GM23338 (cell line): ENCODE measurements at regions not wholly inside any gene's neighbourhood (a gene's known extent, or its start where the extent isn't known, plus 50 kb on each side); places are given as distances from the start of the nearest gene placed in this dataset.

ENCODE experiments used
- CREB1 ChIP-seq: fragments of 250-450 bp; sonication (Bioruptor Pico); IDR thresholded peaks from 2 replicates; pipeline ENCODE4 v1.5.0; 2020; ENCODE audit warnings: low read depth, mild to moderate bottlenecking, moderate library complexity
- EZH2 ChIP-seq: fragments of 200-600 bp; sonication (generic); IDR thresholded peaks from one replicate; pipeline ENCODE4 v1.8.0; 2017; ENCODE audit warnings: antibody characterized with exemption, mild to moderate bottlenecking, low read depth; ENCODE audit not compliant: unreplicated experiment
- EZH2phosphoT487 ChIP-seq: fragments of 200-600 bp; sonication (generic); IDR thresholded peaks from one replicate; pipeline ENCODE4 v1.8.1; 2018; ENCODE audit warnings: antibody characterized with exemption; ENCODE audit not compliant: unreplicated experiment
- NANOG ChIP-seq: IDR thresholded peaks from 2 replicates; pipeline ENCODE4 v1.6.1; 2016; ENCODE audit warnings: antibody characterized with exemption, borderline replicate concordance
- ZNF114 ChIP-seq: fragments of 250-450 bp; sonication (Bioruptor Pico); IDR thresholded peaks from 2 replicates; pipeline ENCODE4 v1.5.0; 2020; ENCODE audit warnings: mild to moderate bottlenecking, moderate library complexity
- ZNF331 ChIP-seq: fragments of 250-450 bp; sonication (Bioruptor Pico); IDR thresholded peaks from 2 replicates; pipeline ENCODE4 v1.5.0; 2020; ENCODE audit warnings: low read depth, mild to moderate bottlenecking, moderate library complexity
- TF ChIP-seq, protein P1 (sequence below): fragments of 250-450 bp; sonication (Bioruptor Pico); IDR thresholded peaks from 2 replicates; pipeline ENCODE4 v1.5.0; 2020; ENCODE audit warnings: mild to moderate bottlenecking, moderate library complexity
- TF ChIP-seq, protein P2 (sequence below): IDR thresholded peaks from 2 replicates; pipeline ENCODE4 v1.6.1; 2016; ENCODE audit warnings: antibody characterized with exemption
- TF ChIP-seq, protein P3 (sequence below): IDR thresholded peaks from one replicate; pipeline ENCODE4 v1.6.1; 2018; ENCODE audit warnings: antibody characterized with exemption; ENCODE audit not compliant: unreplicated experiment

DNA sequence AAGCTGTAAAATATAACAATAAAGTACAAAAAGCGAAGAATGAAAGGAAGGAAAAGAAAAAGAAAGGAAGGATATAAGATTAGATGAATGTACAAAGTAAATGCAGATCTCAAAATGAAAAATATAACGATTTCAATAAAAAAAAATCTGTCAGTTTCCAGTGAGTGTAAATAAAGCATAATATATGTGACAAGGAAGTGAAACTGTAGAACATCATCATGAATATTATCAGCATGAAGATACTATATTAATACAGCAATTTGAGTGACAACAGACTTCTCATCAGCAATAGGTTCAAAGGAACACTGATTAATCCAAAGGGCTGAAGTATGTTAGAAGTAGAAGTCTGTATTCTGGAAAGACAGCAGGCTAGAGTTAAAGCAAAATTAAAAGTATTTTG, 659.5 kb upstream of the MBL2 start (continued):
- TF ChIP-seq, protein P1, sequence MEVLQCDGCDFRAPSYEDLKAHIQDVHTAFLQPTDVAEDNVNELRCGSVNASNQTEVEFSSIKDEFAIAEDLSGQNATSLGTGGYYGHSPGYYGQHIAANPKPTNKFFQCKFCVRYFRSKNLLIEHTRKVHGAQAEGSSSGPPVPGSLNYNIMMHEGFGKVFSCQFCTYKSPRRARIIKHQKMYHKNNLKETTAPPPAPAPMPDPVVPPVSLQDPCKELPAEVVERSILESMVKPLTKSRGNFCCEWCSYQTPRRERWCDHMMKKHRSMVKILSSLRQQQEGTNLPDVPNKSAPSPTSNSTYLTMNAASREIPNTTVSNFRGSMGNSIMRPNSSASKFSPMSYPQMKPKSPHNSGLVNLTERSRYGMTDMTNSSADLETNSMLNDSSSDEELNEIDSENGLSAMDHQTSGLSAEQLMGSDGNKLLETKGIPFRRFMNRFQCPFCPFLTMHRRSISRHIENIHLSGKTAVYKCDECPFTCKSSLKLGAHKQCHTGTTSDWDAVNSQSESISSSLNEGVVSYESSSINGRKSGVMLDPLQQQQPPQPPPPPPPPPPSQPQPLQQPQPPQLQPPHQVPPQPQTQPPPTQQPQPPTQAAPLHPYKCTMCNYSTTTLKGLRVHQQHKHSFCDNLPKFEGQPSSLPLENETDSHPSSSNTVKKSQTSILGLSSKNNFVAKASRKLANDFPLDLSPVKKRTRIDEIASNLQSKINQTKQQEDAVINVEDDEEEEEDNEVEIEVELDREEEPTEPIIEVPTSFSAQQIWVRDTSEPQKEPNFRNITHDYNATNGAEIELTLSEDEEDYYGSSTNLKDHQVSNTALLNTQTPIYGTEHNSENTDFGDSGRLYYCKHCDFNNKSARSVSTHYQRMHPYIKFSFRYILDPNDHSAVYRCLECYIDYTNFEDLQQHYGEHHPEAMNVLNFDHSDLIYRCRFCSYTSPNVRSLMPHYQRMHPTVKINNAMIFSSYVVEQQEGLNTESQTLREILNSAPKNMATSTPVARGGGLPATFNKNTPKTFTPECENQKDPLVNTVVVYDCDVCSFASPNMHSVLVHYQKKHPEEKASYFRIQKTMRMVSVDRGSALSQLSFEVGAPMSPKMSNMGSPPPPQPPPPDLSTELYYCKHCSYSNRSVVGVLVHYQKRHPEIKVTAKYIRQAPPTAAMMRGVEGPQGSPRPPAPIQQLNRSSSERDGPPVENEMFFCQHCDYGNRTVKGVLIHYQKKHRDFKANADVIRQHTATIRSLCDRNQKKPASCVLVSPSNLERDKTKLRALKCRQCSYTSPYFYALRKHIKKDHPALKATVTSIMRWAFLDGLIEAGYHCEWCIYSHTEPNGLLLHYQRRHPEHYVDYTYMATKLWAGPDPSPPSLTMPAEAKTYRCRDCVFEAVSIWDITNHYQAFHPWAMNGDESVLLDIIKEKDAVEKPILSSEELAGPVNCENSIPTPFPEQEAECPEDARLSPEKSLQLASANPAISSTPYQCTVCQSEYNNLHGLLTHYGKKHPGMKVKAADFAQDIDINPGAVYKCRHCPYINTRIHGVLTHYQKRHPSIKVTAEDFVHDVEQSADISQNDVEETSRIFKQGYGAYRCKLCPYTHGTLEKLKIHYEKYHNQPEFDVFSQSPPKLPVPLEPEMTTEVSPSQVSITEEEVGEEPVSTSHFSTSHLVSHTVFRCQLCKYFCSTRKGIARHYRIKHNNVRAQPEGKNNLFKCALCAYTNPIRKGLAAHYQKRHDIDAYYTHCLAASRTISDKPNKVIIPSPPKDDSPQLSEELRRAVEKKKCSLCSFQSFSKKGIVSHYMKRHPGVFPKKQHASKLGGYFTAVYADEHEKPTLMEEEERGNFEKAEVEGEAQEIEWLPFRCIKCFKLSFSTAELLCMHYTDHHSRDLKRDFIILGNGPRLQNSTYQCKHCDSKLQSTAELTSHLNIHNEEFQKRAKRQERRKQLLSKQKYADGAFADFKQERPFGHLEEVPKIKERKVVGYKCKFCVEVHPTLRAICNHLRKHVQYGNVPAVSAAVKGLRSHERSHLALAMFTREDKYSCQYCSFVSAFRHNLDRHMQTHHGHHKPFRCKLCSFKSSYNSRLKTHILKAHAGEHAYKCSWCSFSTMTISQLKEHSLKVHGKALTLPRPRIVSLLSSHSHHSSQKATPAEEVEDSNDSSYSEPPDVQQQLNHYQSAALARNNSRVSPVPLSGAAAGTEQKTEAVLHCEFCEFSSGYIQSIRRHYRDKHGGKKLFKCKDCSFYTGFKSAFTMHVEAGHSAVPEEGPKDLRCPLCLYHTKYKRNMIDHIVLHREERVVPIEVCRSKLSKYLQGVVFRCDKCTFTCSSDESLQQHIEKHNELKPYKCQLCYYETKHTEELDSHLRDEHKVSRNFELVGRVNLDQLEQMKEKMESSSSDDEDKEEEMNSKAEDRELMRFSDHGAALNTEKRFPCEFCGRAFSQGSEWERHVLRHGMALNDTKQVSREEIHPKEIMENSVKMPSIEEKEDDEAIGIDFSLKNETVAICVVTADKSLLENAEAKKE (CRISPR knock-in tag), result no peak
- TF ChIP-seq, protein P2, sequence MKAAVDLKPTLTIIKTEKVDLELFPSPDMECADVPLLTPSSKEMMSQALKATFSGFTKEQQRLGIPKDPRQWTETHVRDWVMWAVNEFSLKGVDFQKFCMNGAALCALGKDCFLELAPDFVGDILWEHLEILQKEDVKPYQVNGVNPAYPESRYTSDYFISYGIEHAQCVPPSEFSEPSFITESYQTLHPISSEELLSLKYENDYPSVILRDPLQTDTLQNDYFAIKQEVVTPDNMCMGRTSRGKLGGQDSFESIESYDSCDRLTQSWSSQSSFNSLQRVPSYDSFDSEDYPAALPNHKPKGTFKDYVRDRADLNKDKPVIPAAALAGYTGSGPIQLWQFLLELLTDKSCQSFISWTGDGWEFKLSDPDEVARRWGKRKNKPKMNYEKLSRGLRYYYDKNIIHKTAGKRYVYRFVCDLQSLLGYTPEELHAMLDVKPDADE, result no peak
- TF ChIP-seq NANOG, result no peak
- TF ChIP-seq EZH2, result no peak
- no peak for TF ChIP-seq ZNF331 (CRISPR knock-in tag)
- no peak for TF ChIP-seq EZH2phosphoT487
- no peak for TF ChIP-seq ZNF114 (CRISPR knock-in tag)
- TF ChIP-seq CREB1 (CRISPR knock-in tag), result no peak
- TF ChIP-seq, protein P3, sequence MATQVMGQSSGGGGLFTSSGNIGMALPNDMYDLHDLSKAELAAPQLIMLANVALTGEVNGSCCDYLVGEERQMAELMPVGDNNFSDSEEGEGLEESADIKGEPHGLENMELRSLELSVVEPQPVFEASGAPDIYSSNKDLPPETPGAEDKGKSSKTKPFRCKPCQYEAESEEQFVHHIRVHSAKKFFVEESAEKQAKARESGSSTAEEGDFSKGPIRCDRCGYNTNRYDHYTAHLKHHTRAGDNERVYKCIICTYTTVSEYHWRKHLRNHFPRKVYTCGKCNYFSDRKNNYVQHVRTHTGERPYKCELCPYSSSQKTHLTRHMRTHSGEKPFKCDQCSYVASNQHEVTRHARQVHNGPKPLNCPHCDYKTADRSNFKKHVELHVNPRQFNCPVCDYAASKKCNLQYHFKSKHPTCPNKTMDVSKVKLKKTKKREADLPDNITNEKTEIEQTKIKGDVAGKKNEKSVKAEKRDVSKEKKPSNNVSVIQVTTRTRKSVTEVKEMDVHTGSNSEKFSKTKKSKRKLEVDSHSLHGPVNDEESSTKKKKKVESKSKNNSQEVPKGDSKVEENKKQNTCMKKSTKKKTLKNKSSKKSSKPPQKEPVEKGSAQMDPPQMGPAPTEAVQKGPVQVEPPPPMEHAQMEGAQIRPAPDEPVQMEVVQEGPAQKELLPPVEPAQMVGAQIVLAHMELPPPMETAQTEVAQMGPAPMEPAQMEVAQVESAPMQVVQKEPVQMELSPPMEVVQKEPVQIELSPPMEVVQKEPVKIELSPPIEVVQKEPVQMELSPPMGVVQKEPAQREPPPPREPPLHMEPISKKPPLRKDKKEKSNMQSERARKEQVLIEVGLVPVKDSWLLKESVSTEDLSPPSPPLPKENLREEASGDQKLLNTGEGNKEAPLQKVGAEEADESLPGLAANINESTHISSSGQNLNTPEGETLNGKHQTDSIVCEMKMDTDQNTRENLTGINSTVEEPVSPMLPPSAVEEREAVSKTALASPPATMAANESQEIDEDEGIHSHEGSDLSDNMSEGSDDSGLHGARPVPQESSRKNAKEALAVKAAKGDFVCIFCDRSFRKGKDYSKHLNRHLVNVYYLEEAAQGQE, result no peak
